RWPE2 (cell line): ENCODE measurements at regions not wholly inside any gene's neighbourhood (a gene's known extent, or its start where the extent isn't known, plus 50 kb on each side); places are given as distances from the start of the nearest gene placed in this dataset.

Experiments used
- ATAC-seq: fragments of 200-7000 bp; cut with Tn5 transposase; 3 replicates; pipeline ENCODE4 v1.9.1; 2021; ENCODE audit warnings: low read depth
- DNase-seq: peaks from one replicate; pipeline ENCODE4 v3.0.0-alpha.2; 2020; ENCODE audit warnings: low spot score
- H3K27ac ChIP-seq: fragments of 450-650 bp; 2 replicates; pipeline ENCODE4 v1.5.1; 2017; ENCODE audit warnings: mild to moderate bottlenecking; ENCODE audit not compliant: poor library complexity, severe bottlenecking
- H3K27me3 ChIP-seq: fragments of 250-450 bp; sonication (Bioruptor Pico); 2 replicates; pipeline ENCODE4 v1.5.1; 2021; ENCODE audit warnings: mild to moderate bottlenecking, moderate library complexity; ENCODE audit not compliant: insufficient read depth, poor library complexity, severe bottlenecking
- H3K36me3 ChIP-seq: fragments of 250-450 bp; sonication (Bioruptor Pico); 2 replicates; pipeline ENCODE4 v1.5.1; 2020; ENCODE audit warnings: low read depth, mild to moderate bottlenecking, moderate library complexity
- H3K4me1 ChIP-seq: fragments of 250-450 bp; sonication (Bioruptor Pico); 2 replicates; pipeline ENCODE4 v1.5.1; 2021; ENCODE audit warnings: mild to moderate bottlenecking, moderate library complexity; ENCODE audit not compliant: insufficient read depth, poor library complexity, severe bottlenecking
- H3K4me3 ChIP-seq: fragments of 250-450 bp; sonication (Bioruptor Pico); 2 replicates; pipeline ENCODE4 v1.5.1; 2021; ENCODE audit warnings: mild to moderate bottlenecking, moderate library complexity; ENCODE audit not compliant: severe bottlenecking
- H3K9me3 ChIP-seq: fragments of 250-450 bp; sonication (Bioruptor Pico); 2 replicates; pipeline ENCODE4 v1.5.1; 2021; ENCODE audit warnings: mild to moderate bottlenecking, moderate library complexity; ENCODE audit not compliant: severe bottlenecking
- CTCF ChIP-seq: fragments of 450-650 bp; IDR thresholded peaks from one replicate; pipeline ENCODE4 v1.5.1; 2017; ENCODE audit warnings: mild to moderate bottlenecking, moderate library complexity; ENCODE audit not compliant: poor library complexity, severe bottlenecking

GRCh38 chr4:166422475-166422874 lies 549.4 kb downstream of the TLL1 start:
- H3K27me3 ChIP-seq: no peaks in the 10 kb centered on the region
- no peaks in the 10 kb centered on the region for H3K36me3 ChIP-seq
- TF ChIP-seq CTCF: no peak
- ATAC-seq (peak; percentile 74; the same call in 1 of the 3 replicates), DNase-seq (no peak)
- no peaks in the 10 kb centered on the region for H3K9me3 ChIP-seq
- H3K4me3 ChIP-seq: no peak overlapping the region
- H3K27ac ChIP-seq: peak overlapping the region; percentile 16
- peaks cover 7% of the 10 kb centered on the region for H3K4me1 ChIP-seq

DNA sequence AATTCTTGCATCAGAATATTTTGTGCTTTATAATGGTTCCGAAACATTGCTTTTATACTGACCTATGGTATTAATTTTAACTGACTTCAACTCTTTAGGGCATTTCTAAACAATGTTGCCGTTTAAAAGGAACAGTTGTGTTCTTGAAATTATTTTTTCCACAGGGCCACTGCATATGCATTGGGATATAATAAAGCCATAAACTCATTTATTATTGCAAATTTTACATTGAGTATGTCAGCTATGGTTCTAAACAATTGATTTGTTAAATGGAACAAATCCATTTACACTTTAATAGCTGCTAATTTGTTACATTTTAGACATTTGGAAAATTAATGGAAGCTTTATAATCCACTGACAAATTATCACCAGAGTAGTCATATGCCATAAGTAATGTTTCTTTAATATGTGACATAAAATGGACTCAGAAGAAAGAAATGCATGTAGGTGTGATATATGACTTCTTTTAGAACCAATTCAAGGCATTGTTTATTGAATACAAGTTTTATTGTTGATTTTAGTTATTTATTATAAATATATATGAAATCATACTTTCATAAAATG lies 553.3 kb downstream of the TLL1 start:
- Histone ChIP-seq H3K36me3 (no peaks in the 10 kb centered on the region), H3K27ac (no peak overlapping the region), H3K4me1 (peaks cover 7% of the 10 kb centered on the region), H3K9me3 (no peaks in the 10 kb centered on the region), H3K27me3 (no peaks in the 10 kb centered on the region), H3K4me3 (no peak overlapping the region)
- TF ChIP-seq CTCF: no peak
- ATAC-seq: no peak
- DNase-seq: no peak

- no peak for ATAC-seq
- no peaks in the 10 kb centered on the region for H3K27me3 ChIP-seq
- H3K36me3 ChIP-seq: no peaks in the 10 kb centered on the region
- peaks cover 33% of the 10 kb centered on the region for H3K4me1 ChIP-seq
- no peak for DNase-seq
- TF ChIP-seq CTCF: no peak
- H3K4me3 ChIP-seq: no peak overlapping the region
- no peaks in the 10 kb centered on the region for H3K9me3 ChIP-seq
- H3K27ac ChIP-seq: peak overlapping the region; percentile 48
These were observed 559.1 kb downstream of the TLL1 start for GRCh38 chr4:166432125-166432524.

DNA sequence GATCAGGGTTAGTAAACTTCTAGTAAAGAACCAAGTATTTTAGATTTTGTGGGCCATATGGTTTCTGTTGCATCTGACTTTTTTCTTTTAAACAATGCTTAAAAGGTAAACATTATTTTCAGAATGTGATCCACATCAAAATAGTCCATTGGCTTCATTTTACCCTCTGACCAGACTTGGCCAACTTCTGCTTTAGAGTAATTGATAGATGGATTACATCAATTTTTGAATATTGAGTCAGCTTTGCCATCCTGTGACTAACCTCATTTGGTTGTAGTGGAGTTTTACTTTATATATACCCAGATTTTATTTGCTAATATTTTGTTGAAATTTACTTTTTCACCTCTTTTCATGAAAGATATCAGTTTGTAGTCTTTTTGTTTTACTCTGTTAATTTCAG lies 559.8 kb downstream of the TLL1 start:
- Histone ChIP-seq H3K27ac (peak overlapping the region; percentile 48), H3K4me3 (no peak overlapping the region), H3K36me3 (no peaks in the 10 kb centered on the region), H3K4me1 (peaks cover 33% of the 10 kb centered on the region), H3K27me3 (no peaks in the 10 kb centered on the region), H3K9me3 (no peaks in the 10 kb centered on the region)
- ATAC-seq (0 out of 3 replicates have a peak, but pooled peaks have one; percentile 19), DNase-seq (no peak)
- TF ChIP-seq CTCF: no peak

DNA sequence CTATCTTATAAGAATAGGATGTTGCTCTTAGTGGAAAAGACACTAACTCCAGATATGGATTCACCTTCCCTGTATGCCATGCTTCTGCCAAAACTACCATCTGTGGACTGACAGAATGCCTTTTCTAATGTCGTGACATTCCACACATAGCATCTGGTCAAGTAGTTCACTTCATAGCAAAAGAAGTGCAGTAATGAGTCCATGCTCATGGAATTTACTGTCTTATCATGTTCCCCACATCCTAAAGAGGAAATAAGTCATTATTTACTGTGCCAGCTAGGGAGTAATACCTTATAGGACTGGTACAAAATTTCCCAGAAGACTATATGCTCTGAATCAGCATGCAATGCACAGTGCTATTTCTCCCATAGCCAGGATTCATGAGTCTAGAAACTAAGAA lies 562.4 kb downstream of the TLL1 start:
- Histone ChIP-seq H3K4me3 (no peak overlapping the region), H3K36me3 (no peaks in the 10 kb centered on the region), H3K27me3 (no peaks in the 10 kb centered on the region), H3K4me1 (peaks cover 33% of the 10 kb centered on the region), H3K27ac (peak overlapping the region; percentile 94), H3K9me3 (no peaks in the 10 kb centered on the region)
- ATAC-seq (peak; percentile 98), DNase-seq (no peak)
- TF ChIP-seq CTCF: no peak
